ENCODE measurements at regions not wholly inside any gene's neighbourhood (a gene's known extent, or its start where the extent isn't known, plus 50 kb on each side); places are given as distances from the start of the nearest gene placed in this dataset.

GRCh38 chr17:33583518-33584417 is 290.7 kb upstream of the ASIC2 start:
- TF ChIP-seq MAX (IDR thresholded peaks at IDR 0.05; ENCODE audit: insufficient read depth, insufficient read length) (no peak), CTCF (IDR thresholded peaks at IDR 0.05; ENCODE audit: extremely low read depth in 1 of 2, insufficient read depth in 1 of 2, low read depth in 1 of 2, low read length in 2 of 2) (no peak), POLR2A (IDR thresholded peaks at IDR 0.05; ENCODE audit: low read depth, low read length) (no peak), POLR2AphosphoS5 (IDR thresholded peaks at IDR 0.05; ENCODE audit: insufficient read depth, low read depth, low read length) (no peak), EZH2 (IDR thresholded peaks at IDR 0.05; ENCODE audit: borderline replicate concordance, low read depth, low read length, severe bottlenecking) (no peak)

Data from endothelial cell of umbilical vein (primary cell).